GM12865 (cell line): ENCODE measurements at regions not wholly inside any gene's neighbourhood (a gene's known extent, or its start where the extent isn't known, plus 50 kb on each side); places are given as distances from the start of the nearest gene placed in this dataset.

ENCODE experiments used
- DNase-seq: peaks from one replicate; pipeline ENCODE4 v3.0.0; 2010; ENCODE audit warnings: low read depth
- H3K4me3 ChIP-seq: 2 replicates; pipeline ENCODE4 v1.5.1; 2011; ENCODE audit warnings: mild to moderate bottlenecking, low read depth, low read length, control low read depth
- TF ChIP-seq, protein P1 (sequence below): IDR thresholded peaks from 2 replicates; pipeline ENCODE4 v1.5.1; 2011; ENCODE audit warnings: low read length, control low read depth, low read depth, inconsistent platforms; ENCODE audit not compliant: insufficient read depth; ENCODE audit errors: missing control alignments

DNA sequence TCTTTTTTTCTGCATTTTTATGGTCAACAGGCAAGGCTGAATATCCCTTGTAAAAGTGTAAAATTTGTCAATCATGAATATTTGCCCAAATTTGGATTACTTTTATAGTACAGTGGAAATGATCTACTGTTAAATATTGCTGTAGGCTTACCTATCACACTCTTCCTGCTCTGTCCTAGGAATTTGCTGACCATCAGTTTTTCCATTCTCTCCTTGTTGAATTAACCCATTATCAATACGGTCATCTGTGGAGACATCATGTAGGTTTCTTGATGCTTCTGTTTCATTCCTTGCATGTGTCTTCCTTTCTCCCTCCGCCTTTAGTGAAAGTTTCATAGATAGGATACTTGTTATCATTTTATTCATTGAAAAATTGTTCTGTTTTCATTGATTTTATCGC is 139.6 kb upstream of the TUBA3C start:
- TF ChIP-seq, protein P1, sequence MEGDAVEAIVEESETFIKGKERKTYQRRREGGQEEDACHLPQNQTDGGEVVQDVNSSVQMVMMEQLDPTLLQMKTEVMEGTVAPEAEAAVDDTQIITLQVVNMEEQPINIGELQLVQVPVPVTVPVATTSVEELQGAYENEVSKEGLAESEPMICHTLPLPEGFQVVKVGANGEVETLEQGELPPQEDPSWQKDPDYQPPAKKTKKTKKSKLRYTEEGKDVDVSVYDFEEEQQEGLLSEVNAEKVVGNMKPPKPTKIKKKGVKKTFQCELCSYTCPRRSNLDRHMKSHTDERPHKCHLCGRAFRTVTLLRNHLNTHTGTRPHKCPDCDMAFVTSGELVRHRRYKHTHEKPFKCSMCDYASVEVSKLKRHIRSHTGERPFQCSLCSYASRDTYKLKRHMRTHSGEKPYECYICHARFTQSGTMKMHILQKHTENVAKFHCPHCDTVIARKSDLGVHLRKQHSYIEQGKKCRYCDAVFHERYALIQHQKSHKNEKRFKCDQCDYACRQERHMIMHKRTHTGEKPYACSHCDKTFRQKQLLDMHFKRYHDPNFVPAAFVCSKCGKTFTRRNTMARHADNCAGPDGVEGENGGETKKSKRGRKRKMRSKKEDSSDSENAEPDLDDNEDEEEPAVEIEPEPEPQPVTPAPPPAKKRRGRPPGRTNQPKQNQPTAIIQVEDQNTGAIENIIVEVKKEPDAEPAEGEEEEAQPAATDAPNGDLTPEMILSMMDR = no peak
- no peak overlapping the region for H3K4me3 ChIP-seq
- DNase-seq = no peak

DNA sequence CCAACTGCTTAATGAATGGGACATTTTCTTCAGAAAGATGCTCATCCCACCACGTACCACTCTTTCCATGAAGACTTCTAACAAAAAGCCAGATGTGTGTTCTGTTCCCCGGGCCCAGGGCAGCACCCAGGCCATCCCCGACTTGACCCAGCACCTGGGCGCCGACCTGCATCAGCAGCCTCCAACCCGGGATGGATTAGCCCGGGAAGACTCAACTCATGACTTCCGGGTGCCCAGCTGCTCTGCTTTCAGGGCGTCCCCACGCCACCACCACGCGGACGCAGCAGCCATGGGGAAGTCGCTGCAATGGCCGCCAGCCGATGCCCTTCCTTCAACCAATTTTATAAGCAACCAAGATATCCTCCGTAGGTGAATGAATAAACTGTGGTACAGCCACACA is 123.8 kb upstream of the TUBA3C start:
- no peak overlapping the region for H3K4me3 ChIP-seq
- no peak for DNase-seq
- TF ChIP-seq, protein P1 = no peak

DNA sequence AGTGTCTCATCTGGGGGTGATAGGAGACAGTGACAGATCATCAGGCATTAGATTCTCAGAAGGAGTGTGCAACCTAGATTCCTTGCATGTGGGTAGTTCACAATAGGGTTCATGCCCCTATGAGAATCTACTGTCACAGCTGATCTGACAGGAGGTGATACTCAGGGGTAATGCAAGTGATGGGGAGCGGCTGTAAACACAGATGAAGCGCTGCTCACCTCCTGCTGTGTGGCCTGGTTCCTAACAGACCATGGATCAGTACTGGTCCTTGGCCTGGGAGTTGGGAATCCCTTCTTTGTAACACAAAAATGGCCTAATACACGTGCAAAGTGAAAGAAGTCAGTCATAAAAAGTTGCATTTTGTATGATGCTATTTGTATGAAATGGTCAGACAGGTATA is 107.6 kb upstream of the TUBA3C start:
- TF ChIP-seq, protein P1 = no peak
- no peak for DNase-seq
- no peak overlapping the region for H3K4me3 ChIP-seq

DNA sequence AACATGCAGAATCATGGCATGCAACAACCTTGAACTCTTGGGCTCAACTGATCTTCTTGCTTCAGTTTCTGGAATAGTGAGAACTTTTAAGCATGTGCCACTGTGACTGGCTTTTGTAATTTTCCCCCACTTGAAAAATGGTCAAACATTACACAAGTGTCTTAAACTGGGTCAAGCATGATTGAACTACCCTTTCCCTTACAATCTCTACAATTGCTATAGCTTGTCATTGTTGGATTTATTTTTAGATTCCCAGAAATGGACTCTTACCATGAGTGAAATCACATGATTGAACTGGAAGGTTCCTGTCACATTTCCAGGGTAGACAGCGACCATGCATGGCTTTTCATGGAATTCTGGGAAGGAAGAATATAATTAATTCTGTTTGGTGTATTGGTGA is 102.2 kb upstream of the TUBA3C start:
- H3K4me3 ChIP-seq = no peak overlapping the region
- TF ChIP-seq, protein P1 = no peak
- DNase-seq = no peak

DNA sequence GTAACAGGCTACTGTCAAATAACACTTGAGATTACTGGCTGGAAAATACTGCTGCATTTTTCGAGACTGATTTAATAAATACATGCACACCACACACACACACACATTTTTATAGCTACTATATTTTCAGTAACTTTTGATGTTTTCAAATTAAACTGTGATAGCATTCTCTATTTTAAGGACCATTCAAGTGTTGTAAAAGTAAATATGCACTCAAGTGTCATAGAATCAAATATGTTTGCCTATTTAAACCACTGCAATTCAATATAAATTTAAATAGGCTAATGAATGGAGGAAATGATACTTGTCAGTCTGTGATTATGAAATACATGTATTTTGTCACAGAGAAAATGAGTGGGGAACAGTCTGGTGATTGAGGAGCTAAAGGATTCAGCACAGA is 86.7 kb upstream of the TUBA3C start:
- DNase-seq = no peak
- TF ChIP-seq, protein P1 = no peak
- no peak overlapping the region for H3K4me3 ChIP-seq

DNA sequence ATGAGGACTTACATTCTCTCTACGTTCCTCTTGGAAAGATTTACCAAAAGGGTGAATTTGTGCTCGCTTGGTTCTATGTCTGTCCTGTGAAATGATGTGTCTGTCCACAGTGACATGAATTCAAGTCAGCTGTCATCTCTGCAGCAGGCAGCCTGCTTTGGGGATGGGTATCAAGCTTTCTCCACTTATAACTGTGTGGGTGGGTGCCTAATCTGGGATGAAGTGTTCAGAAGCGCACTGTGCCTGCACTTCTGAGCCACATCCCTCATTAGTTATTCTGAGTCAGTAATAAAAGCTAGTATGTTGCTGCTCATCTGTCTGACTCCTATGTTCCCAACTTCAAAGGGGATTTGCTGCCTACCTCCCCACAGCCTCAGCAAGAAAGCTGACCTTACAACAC is 86.1 kb upstream of the TUBA3C start:
- DNase-seq = no peak
- TF ChIP-seq, protein P1 = no peak
- no peak overlapping the region for H3K4me3 ChIP-seq

DNA sequence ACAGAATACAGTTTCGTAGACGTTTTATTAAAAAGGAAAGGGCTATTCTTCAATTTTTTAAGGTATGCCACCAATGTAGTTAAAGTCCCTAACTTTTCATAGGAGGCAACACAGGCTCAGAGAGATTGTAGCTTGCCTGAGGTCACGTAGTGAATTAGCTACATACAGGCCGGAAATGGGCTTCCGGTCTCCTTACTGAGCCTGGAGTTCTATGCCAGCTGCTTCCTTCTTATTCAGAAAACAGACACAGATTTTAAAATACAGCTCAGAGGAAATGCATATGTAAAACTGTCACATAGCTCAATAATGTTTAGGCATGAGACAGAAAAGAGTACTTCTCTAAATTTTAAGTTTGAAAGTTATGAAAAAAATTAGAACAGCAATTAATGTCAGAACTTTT is 85.4 kb upstream of the TUBA3C start:
- no peak overlapping the region for H3K4me3 ChIP-seq
- no peak for DNase-seq
- TF ChIP-seq, protein P1 = no peak
